GM23338 (cell line): ENCODE measurements at regions not wholly inside any gene's neighbourhood (a gene's known extent, or its start where the extent isn't known, plus 50 kb on each side); places are given as distances from the start of the nearest gene placed in this dataset.

ENCODE experiments used
- CREB1 ChIP-seq: fragments of 250-450 bp; sonication (Bioruptor Pico); IDR thresholded peaks from 2 replicates; pipeline ENCODE4 v1.5.0; 2020; ENCODE audit warnings: low read depth, mild to moderate bottlenecking, moderate library complexity
- EZH2 ChIP-seq: fragments of 200-600 bp; sonication (generic); IDR thresholded peaks from one replicate; pipeline ENCODE4 v1.8.0; 2017; ENCODE audit warnings: antibody characterized with exemption, mild to moderate bottlenecking, low read depth; ENCODE audit not compliant: unreplicated experiment
- EZH2phosphoT487 ChIP-seq: fragments of 200-600 bp; sonication (generic); IDR thresholded peaks from one replicate; pipeline ENCODE4 v1.8.1; 2018; ENCODE audit warnings: antibody characterized with exemption; ENCODE audit not compliant: unreplicated experiment
- JUNB ChIP-seq: IDR thresholded peaks from one replicate; pipeline ENCODE4 v1.6.1; 2016; ENCODE audit warnings: antibody characterized with exemption; ENCODE audit not compliant: unreplicated experiment
- NANOG ChIP-seq: IDR thresholded peaks from 2 replicates; pipeline ENCODE4 v1.6.1; 2016; ENCODE audit warnings: antibody characterized with exemption, borderline replicate concordance
- POLR2AphosphoS5 ChIP-seq: IDR thresholded peaks from 2 replicates; pipeline ENCODE4 v1.6.1; 2016; ENCODE audit warnings: antibody characterized with exemption, low read depth
- STAT1 ChIP-seq: IDR thresholded peaks from one replicate; pipeline ENCODE4 v1.6.1; 2016; ENCODE audit warnings: antibody characterized with exemption; ENCODE audit not compliant: unreplicated experiment
- ZNF331 ChIP-seq: fragments of 250-450 bp; sonication (Bioruptor Pico); IDR thresholded peaks from 2 replicates; pipeline ENCODE4 v1.5.0; 2020; ENCODE audit warnings: low read depth, mild to moderate bottlenecking, moderate library complexity
- TF ChIP-seq, protein P1 (sequence below), 2 experiments: fragments of 200-600 bp in 1 of 2; sonication (generic) in 1 of 2; conservative IDR thresholded peaks; 2 replicates each; pipeline versions ENCODE4 v1.5.1 to v1.6.1; 2016 to 2017; ENCODE audit warnings: antibody characterized with exemption in 2 of 2, low read depth in 2 of 2, mild to moderate bottlenecking in 2 of 2, moderate library complexity in 1 of 2
- TF ChIP-seq, protein P2 (sequence below): IDR thresholded peaks from one replicate; pipeline ENCODE4 v1.6.1; 2018; ENCODE audit warnings: antibody characterized with exemption; ENCODE audit not compliant: unreplicated experiment

DNA sequence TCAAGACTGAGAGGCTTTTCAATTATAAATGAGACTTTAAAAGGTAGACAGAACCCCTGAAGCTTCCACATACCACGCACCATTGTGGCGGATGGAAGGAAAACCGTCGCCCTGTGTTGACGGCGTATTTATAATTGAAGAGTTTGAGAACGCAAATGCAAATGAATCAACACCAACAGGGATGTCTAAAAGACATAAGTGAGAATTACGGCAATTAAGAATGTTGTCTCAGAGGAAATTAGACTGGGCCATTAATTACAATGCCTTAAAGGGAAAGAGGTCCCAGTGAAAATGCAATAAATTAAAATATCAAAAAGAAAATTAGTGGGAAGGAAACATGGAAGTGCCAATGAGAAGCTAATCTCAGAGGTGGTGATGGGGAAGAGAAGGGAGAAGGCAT is 148.5 kb upstream of the XYLT1 start:
- TF ChIP-seq, protein P1, sequence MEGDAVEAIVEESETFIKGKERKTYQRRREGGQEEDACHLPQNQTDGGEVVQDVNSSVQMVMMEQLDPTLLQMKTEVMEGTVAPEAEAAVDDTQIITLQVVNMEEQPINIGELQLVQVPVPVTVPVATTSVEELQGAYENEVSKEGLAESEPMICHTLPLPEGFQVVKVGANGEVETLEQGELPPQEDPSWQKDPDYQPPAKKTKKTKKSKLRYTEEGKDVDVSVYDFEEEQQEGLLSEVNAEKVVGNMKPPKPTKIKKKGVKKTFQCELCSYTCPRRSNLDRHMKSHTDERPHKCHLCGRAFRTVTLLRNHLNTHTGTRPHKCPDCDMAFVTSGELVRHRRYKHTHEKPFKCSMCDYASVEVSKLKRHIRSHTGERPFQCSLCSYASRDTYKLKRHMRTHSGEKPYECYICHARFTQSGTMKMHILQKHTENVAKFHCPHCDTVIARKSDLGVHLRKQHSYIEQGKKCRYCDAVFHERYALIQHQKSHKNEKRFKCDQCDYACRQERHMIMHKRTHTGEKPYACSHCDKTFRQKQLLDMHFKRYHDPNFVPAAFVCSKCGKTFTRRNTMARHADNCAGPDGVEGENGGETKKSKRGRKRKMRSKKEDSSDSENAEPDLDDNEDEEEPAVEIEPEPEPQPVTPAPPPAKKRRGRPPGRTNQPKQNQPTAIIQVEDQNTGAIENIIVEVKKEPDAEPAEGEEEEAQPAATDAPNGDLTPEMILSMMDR (conservative IDR thresholded peaks at IDR 0.05; ENCODE audit: low read depth in 2 of 2) = no peak
- no peak for TF ChIP-seq POLR2AphosphoS5
- TF ChIP-seq EZH2 = no peak
- TF ChIP-seq ZNF331 = no peak
- no peak for TF ChIP-seq EZH2phosphoT487
- no peak for TF ChIP-seq CREB1 (CRISPR knock-in tag)
- TF ChIP-seq STAT1 = no peak
- TF ChIP-seq, protein P2, sequence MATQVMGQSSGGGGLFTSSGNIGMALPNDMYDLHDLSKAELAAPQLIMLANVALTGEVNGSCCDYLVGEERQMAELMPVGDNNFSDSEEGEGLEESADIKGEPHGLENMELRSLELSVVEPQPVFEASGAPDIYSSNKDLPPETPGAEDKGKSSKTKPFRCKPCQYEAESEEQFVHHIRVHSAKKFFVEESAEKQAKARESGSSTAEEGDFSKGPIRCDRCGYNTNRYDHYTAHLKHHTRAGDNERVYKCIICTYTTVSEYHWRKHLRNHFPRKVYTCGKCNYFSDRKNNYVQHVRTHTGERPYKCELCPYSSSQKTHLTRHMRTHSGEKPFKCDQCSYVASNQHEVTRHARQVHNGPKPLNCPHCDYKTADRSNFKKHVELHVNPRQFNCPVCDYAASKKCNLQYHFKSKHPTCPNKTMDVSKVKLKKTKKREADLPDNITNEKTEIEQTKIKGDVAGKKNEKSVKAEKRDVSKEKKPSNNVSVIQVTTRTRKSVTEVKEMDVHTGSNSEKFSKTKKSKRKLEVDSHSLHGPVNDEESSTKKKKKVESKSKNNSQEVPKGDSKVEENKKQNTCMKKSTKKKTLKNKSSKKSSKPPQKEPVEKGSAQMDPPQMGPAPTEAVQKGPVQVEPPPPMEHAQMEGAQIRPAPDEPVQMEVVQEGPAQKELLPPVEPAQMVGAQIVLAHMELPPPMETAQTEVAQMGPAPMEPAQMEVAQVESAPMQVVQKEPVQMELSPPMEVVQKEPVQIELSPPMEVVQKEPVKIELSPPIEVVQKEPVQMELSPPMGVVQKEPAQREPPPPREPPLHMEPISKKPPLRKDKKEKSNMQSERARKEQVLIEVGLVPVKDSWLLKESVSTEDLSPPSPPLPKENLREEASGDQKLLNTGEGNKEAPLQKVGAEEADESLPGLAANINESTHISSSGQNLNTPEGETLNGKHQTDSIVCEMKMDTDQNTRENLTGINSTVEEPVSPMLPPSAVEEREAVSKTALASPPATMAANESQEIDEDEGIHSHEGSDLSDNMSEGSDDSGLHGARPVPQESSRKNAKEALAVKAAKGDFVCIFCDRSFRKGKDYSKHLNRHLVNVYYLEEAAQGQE = no peak
- no peak for TF ChIP-seq NANOG
- no peak for TF ChIP-seq JUNB
